ENCODE measurements at regions not wholly inside any gene's neighbourhood (a gene's known extent, or its start where the extent isn't known, plus 50 kb on each side); places are given as distances from the start of the nearest gene placed in this dataset.

DNA sequence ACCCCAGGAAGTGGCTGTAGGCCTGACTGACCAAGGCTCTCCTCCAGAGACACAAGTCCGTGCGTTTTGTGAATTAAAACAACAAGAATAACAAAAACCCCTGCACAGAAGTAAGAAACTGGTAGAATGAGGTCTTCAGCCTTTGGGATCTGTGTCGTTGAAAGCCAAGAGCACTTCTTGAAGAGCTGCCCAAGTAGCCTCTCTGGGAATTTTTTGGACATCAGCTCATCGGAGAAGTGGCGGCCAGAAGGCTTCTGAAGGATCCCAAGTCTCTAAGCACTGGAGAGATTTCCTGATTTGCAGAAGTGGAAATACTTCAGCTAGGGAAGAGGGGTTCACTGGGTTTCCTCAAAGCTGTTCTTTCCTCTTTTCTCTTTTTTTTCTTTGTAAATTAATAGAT lies 100.4 kb upstream of the ZNF536 start:
- Histone ChIP-seq H3K4me3 (ENCODE audit: low read length) (no peak overlapping the region), H3K4me1 (ENCODE audit: low read length) (no peaks in the 10 kb centered on the region), H3K79me2 (ENCODE audit: low read length) (no peaks in the 10 kb centered on the region), H4K20me1 (ENCODE audit: insufficient read depth, low read length) (no peaks in the 10 kb centered on the region), H3F3A (ENCODE audit: insufficient read depth, low read length) (no peaks in the 10 kb centered on the region), H2AFZ (ENCODE audit: low read length) (no peak overlapping the region), H3K9me2 (replicated peaks; ENCODE audit: insufficient read depth, low read length) (no peaks in the 10 kb centered on the region), H3K36me3 (replicated peaks; ENCODE audit: insufficient read depth, low read length) (no peaks in the 10 kb centered on the region), H3K27ac (ENCODE audit: low read length) (no peak overlapping the region), H3K9me3 (replicated peaks; ENCODE audit: insufficient read depth, low read length) (no peaks in the 10 kb centered on the region), H3K9ac (ENCODE audit: low read length) (no peak overlapping the region), H3K27me3 (replicated peaks; ENCODE audit: insufficient read depth, low read length) (peaks cover 99% of the 10 kb centered on the region), H3K4me2 (ENCODE audit: low read depth, low read length) (no peak overlapping the region)
- DNase-seq: no peak
- TF ChIP-seq, protein P1, sequence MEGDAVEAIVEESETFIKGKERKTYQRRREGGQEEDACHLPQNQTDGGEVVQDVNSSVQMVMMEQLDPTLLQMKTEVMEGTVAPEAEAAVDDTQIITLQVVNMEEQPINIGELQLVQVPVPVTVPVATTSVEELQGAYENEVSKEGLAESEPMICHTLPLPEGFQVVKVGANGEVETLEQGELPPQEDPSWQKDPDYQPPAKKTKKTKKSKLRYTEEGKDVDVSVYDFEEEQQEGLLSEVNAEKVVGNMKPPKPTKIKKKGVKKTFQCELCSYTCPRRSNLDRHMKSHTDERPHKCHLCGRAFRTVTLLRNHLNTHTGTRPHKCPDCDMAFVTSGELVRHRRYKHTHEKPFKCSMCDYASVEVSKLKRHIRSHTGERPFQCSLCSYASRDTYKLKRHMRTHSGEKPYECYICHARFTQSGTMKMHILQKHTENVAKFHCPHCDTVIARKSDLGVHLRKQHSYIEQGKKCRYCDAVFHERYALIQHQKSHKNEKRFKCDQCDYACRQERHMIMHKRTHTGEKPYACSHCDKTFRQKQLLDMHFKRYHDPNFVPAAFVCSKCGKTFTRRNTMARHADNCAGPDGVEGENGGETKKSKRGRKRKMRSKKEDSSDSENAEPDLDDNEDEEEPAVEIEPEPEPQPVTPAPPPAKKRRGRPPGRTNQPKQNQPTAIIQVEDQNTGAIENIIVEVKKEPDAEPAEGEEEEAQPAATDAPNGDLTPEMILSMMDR (IDR thresholded peaks at IDR 0.05; ENCODE audit: low read length): no peak
- TF ChIP-seq EZH2phosphoT487 (IDR thresholded peaks at IDR 0.05; ENCODE audit: low read length) (no peak), EZH2 (optimal IDR thresholded peaks at IDR 0.05; ENCODE audit: low read depth, low read length) (no peak)

DNA sequence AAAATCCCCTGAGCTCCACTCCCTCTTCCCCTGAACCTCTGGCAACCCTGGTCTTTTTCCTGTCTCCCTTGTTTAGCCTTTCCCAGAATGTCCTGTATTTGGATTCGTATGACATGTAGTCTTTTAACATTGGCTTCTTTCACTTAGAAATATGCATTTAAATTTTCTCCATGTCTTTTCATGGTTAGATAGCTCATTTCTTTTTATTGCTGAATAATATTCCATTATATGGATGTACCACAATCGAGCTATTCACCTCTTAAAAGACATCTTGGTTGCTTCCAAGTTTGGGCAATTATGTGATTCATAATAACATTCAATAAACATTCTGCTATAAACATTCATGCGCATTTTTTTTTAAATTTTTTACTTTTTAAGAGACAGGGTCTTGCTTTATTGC lies 99.6 kb upstream of the ZNF536 start:
- H3F3A ChIP-seq (ENCODE audit: insufficient read depth, low read length): no peaks in the 10 kb centered on the region
- H3K9ac ChIP-seq (ENCODE audit: low read length): no peak overlapping the region
- H2AFZ ChIP-seq (ENCODE audit: low read length): no peak overlapping the region
- peaks cover 97% of the 10 kb centered on the region for H3K27me3 ChIP-seq (replicated peaks; ENCODE audit: insufficient read depth, low read length)
- H3K4me1 ChIP-seq (ENCODE audit: low read length): no peaks in the 10 kb centered on the region
- H4K20me1 ChIP-seq (ENCODE audit: insufficient read depth, low read length): no peaks in the 10 kb centered on the region
- H3K27ac ChIP-seq (ENCODE audit: low read length): no peak overlapping the region
- no peaks in the 10 kb centered on the region for H3K9me2 ChIP-seq (replicated peaks; ENCODE audit: insufficient read depth, low read length)
- DNase-seq: no peak
- H3K36me3 ChIP-seq (replicated peaks; ENCODE audit: insufficient read depth, low read length): no peaks in the 10 kb centered on the region
- H3K4me3 ChIP-seq (ENCODE audit: low read length): no peak overlapping the region
- no peak for TF ChIP-seq EZH2phosphoT487 (IDR thresholded peaks at IDR 0.05; ENCODE audit: low read length)
- TF ChIP-seq, protein P1 (IDR thresholded peaks at IDR 0.05; ENCODE audit: low read length): no peak
- no peak for TF ChIP-seq EZH2 (optimal IDR thresholded peaks at IDR 0.05; ENCODE audit: low read depth, low read length)
- H3K9me3 ChIP-seq (replicated peaks; ENCODE audit: insufficient read depth, low read length): no peaks in the 10 kb centered on the region
- no peak overlapping the region for H3K4me2 ChIP-seq (ENCODE audit: low read depth, low read length)
- H3K79me2 ChIP-seq (ENCODE audit: low read length): no peaks in the 10 kb centered on the region

DNA sequence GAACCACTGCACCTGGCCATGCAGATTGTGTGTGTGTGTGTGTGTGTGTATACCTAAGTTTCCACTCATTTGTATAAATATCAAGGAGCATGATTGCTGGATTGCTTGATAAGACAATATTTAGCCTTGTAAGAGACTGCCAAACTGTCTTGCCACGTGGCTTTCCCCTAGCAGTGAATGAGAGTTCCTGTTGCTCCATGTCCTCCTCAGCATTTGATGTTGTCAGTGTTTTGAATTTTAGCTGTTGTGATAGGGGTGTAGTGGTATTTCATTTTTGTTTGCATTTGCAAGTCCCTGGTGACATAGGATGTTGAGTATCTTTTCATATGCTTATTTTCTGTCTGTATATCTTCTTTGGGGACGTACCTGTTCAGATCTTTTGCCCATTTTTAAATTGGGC lies 99.0 kb upstream of the ZNF536 start:
- H3F3A ChIP-seq (ENCODE audit: insufficient read depth, low read length): no peaks in the 10 kb centered on the region
- peaks cover 97% of the 10 kb centered on the region for H3K27me3 ChIP-seq (replicated peaks; ENCODE audit: insufficient read depth, low read length)
- no peaks in the 10 kb centered on the region for H3K36me3 ChIP-seq (replicated peaks; ENCODE audit: insufficient read depth, low read length)
- no peaks in the 10 kb centered on the region for H3K9me2 ChIP-seq (replicated peaks; ENCODE audit: insufficient read depth, low read length)
- no peak overlapping the region for H3K4me2 ChIP-seq (ENCODE audit: low read depth, low read length)
- H2AFZ ChIP-seq (ENCODE audit: low read length): no peak overlapping the region
- no peaks in the 10 kb centered on the region for H3K79me2 ChIP-seq (ENCODE audit: low read length)
- no peaks in the 10 kb centered on the region for H3K4me1 ChIP-seq (ENCODE audit: low read length)
- H3K27ac ChIP-seq (ENCODE audit: low read length): no peak overlapping the region
- TF ChIP-seq EZH2 (optimal IDR thresholded peaks at IDR 0.05; ENCODE audit: low read depth, low read length): no peak
- TF ChIP-seq EZH2phosphoT487 (IDR thresholded peaks at IDR 0.05; ENCODE audit: low read length): no peak
- TF ChIP-seq, protein P1 (IDR thresholded peaks at IDR 0.05; ENCODE audit: low read length): no peak
- DNase-seq: no peak
- no peaks in the 10 kb centered on the region for H4K20me1 ChIP-seq (ENCODE audit: insufficient read depth, low read length)
- H3K9ac ChIP-seq (ENCODE audit: low read length): no peak overlapping the region
- H3K4me3 ChIP-seq (ENCODE audit: low read length): no peak overlapping the region
- no peaks in the 10 kb centered on the region for H3K9me3 ChIP-seq (replicated peaks; ENCODE audit: insufficient read depth, low read length)

All from MM.1S (cell line).